GM19239 (cell line): ENCODE measurements at regions not wholly inside any gene's neighbourhood (a gene's known extent, or its start where the extent isn't known, plus 50 kb on each side); places are given as distances from the start of the nearest gene placed in this dataset.
"Not testable (repeated sequence)": the region's sequence is repeated elsewhere in the genome, so short reads cannot be mapped to it uniquely, and the experiment has no call there.

Experiments
- DNase-seq: peaks from one replicate; pipeline ENCODE4 v3.0.0; 2011; ENCODE audit warnings: low spot score; ENCODE audit not compliant: insufficient read length
- FAIRE-seq: peaks from 2 replicates; lab custom pipeline; 2011; peaks lifted over from hg19 to GRCh38; lab: Jason Lieb, UNC

DNA sequence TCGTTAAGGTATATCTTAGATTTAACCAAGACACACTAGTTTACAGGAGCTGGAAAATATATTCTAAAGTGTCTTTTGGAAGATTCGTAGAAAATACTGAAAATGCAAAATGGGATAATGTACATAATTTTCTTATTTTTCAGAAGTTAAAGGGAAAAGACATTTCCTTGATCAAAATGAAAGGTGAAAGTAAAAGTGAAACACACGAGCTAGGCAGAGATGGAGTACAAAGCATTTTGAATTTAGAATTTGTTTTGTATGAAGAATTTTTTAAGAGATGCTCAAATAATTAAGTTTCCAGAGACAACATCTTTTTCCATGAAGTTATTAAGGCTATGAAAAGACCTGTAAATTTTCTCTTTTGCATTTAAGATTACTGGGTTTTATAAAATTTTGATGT, 2192.6 kb upstream of the AGA start:
- DNase-seq (no peak), FAIRE-seq (no peak)

DNA sequence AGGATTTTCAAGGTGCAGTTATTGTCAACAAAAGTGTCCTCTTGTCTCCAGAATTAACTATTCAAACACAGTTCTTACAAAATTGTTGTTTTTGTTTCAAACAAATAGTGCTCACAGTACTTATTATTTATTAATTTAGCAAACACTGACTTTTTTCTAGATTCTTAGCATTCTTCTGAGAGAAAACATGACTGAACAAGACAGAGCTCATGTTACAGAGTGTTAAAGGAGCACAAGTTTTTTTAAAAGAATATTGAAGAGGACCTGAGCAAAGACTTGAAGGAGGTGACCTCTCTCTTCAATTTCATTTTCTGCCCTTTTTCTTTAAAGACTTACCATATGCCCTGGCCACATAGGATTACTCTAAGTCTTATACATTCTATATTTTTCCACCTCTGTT, 2220.3 kb upstream of the AGA start:
- DNase-seq (no peak), FAIRE-seq (no peak)

DNA sequence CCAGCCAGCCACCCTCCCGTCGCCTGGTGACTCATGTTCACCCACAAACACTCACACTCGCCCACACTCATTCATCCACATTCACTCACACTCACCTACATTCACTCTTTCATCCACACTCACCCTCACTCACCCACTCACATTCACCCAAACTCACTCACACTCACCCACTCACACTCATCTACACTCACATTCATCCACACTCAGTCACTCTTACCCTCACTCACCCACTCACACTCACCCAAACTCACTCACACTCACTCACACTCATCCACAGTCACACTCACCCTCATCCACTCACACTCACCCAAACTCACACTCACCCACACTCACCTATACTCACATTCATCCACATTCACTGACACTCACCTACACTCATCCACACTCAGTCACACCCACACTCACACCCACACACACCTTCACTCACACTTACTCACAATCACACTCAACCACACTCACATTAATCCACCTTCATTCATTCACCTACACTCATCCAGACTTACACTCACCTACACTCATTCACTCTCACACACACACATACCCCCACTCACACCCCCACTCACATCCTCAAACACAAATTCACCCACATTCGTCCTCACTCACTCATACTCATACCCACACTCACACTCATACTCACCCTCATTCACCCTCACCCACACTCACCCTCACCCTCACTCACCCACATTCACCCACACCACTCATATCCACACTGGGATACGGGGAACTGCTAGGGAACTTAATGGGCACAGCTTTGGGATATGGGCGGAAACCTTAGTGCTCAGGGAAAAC, 2221.6 kb upstream of the AGA start:
- FAIRE-seq: no peak
- no peak for DNase-seq

DNA sequence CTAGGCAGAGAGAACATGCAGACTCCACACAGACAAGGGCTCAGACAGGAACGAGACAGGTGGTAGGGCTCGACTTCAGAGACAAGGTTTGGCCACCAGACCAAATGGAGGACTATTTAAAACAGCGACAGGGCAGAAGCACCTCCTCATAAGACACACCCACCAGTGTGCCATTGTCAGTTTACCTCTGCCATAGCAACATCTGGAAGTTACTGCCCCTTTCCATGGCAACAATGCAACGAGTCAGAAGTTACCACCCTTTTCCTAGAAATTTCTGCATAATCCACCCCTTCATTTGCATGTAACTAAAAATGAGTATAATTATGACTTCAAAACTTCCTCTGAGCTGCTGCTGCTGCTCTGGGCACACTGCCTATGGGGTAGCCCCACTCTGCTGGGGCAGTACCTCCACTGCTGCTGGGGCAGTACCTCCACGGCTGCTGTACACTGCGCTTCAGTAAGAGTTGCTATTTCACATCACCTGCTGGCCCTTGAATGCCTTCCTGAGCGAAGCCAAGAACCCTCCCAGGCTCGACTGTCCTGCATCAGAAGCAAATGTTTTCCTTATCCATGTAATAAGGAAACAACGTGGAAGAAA, 2222.3 kb upstream of the AGA start:
- DNase-seq (no peak), FAIRE-seq (no peak)

DNA sequence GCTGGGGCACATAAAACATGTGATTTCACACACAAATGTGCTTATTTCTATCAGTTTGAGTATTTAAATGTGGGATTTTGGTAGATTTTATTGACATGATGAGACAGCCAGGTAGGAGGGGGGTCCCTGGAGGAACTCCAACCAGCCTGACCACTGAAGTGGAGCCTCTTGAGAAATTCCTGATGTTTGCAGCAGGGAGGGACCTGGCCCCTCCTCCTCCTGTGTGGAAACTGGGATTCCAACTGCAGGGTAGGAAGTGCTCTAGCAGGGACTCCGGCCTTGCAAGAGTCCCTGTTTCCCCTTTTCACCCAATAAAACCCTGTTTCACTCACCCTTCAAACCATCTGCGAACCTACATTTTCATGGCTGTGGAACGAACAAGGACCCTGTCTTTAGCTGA, 2224.0 kb upstream of the AGA start:
- FAIRE-seq: no peak

DNA sequence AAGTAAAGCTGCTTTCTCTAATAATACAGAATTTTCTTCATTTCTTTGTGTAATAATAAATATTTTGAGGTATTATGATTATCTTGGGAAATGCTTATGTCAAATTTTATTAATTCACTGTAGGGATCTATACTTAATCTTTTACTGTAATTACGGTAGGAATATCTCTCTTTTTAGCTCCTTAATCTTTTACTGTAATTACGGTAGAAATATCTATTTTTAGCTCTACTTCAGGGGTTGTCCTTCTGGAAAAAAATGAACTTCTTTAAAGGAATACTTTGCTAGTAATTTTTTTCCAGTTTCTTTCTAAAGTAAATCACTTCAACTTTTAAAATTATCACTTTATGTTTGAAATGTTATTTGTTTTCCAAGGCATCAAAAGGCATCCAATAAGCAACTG, 2229.4 kb upstream of the AGA start:
- DNase-seq: no peak
- FAIRE-seq: no peak

More for the DNA sequence above, 2224.0 kb upstream of the AGA start:
- no peak for DNase-seq

DNA sequence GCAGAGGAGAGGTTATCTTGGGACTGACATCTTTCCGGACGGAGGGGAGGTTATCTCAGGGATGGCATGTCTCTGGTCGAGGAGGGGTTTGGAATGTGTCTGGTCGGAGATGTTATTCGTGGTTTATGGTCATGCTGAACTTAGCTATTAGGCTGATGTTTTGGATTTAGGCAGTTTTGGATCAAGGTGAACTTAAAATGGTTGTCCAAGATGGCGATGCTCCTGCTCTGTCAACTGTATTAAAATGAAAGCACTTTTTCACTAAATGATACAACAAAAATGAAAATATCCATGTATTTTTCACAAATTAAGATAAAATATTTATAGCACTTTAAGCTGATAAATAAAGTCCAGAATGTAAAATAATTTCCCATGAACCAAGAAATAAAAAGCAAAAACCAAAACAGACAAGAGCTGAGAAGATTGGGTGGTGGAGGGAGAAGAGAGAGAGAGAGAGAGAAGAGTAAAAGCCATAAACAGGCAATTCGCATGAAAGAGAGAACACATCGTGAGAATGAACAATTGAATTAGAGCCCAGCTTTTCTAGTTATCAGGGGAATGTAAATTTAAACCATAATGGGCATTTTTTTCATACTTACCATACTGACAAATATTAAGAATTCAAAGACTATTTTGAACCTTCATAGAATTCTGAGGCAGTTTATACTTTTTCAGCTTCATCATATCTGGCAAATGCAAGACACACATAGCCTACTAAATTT, 2236.0 kb upstream of the AGA start:
- no peak for FAIRE-seq
- DNase-seq: no peak

DNA sequence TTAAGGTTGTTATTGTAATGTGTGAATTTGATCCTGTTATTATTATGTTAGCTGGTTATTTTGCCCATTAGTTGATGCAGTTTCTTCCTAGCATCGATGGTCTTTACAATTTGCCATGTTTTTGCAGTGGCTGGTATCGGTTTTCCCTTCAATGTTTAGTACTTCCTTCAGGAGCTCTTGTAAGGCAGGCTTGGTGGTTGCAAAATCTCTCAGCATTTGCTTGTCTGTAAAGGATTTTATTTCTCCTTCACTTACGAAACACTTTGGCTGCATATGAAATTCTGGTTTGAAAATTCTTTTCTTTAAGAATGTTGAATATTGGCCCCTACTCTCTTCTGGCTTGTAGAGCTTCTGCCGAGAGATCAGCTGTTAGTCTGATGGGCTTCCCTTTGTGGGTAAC, 2241.4 kb upstream of the AGA start:
- DNase-seq, FAIRE-seq: not testable (repeated sequence)

DNA sequence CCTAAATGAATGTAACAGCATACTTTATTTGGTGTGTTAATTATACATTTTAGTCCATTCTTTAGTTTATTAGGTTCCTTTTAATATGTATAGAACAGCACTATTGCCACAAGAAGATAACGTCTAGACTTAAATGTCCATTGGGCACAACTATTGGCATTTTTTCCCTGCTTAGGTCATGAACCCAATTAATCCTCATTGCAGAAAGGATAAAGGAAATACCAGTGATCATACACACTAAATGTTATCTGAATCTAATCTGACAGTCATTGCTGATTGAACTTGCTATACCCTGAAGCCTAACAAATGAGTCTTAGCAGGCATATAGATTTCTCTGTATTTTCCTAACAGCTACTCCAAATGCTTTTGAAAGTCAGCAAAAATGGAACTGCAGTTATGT, 2250.0 kb upstream of the AGA start:
- DNase-seq (no peak), FAIRE-seq (no peak)

DNA sequence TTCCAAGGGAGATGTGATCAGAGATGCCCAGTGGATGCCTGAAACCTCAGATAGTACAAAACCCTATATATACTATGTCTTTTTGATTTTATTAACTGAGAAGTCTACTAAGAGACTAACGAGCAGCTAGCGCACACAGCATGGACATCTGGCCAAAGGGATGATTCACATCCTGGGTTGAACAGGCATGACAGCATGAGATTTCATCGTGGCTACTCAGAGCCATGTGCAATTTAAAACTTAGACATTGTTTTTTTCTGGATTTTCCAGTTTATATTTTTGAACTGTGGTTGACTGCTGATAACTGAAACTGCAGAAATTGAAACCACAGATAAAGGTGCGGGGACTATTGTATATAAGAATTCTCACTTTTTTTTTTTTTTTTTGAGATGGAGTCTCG, 2252.9 kb upstream of the AGA start:
- DNase-seq: no peak

DNA sequence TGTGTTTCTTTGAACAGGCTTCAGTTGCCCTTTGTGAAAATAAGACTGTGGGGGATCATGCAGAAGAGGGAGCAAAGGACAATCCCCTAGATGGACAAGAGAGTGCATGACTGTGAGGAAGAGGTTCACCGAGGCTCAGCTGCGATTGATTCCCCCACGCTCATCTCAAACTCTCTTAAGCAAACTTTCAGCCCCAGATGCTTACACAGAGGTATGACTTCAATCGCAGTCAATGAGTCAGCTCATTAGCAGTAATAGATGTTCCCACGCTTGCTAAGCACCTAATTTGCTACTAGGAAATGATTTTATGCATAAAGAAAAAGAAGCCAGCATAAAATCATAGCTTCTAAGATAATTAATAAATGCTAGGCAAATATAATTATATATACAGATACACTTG, 2256.1 kb upstream of the AGA start:
- DNase-seq (no peak), FAIRE-seq (no peak)

More for the DNA sequence above, 2252.9 kb upstream of the AGA start:
- no peak for FAIRE-seq

DNA sequence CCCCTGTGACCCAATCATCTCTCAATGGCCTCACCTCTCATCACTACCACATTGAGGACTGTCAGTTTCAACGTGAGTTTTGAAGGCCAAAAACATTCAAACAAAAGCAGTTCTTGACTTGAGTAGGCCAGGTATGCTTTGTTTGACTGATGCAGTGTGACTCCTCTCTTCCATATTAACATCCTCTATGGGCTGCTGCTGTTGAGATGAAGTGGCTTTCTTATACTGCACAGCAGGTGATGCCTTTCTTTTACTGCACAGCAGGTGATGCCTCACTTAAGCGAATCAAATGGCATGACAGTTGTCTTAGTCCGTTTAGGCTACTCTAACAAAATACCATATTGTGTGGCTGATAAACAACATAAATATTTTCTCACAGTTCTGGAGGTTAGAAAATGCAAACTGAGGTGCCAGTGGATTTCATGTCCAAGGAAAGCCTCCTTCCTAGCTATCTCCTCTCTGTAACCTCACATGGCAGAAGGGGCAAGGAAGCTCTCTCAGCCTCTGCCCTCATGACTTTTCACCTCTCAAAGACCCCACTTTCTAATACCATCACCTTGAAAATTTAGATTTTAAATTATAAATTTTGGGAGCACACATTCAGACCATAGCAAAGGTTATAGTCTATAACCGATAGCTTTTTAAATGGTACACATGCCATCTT, 2267.9 kb upstream of the AGA start:
- DNase-seq: no peak
- no peak for FAIRE-seq

DNA sequence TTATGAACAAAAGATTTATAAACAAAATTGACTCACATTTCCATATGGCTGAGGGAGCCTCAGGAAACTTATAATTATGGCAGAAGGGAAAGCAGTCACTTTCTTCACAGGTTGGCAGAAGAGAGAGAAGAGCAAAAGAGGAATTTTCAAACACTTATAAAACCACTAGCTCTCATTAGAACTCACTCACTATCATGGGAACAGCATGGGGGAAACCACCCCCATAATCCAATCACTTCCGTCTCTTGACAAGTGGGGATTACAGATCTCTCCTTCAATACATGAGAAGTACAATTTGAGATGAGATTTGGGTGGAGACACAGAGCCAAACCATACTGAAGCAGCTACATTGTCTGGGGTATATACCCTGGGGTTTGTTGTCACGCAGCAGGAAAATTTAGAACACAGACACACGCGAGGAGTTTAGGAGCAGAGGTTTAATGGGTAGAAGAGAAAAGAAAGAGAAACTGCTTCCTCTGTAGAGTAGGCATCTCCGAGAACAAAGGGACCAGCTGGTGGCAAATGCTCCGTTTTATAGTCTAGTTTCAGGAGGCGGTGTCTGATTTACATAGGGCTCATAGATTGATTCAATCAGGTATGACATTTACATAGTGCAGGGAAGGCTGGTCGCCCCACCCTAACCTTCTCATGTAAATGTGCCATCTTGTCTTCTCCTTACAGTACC, 2277.7 kb upstream of the AGA start:
- FAIRE-seq: no peak
- DNase-seq: no peak

DNA sequence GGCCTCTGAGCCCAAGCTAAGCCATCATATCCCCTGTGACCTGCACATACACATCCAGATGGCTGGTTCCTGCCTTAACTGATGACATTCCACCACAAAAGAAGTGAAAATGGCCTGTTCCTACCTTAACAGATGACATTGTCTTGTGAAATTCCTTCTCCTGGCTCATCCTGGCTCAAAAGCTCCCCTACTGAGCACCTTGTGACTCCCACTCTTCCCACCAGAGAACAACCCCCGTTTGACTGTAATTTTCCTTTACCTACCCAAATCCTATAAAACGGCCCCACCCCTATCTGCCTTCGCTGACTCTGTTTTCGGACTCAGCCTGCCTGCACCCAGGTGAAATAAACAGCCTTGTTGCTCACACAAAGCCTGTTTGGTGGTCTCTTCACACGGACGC, 2284.3 kb upstream of the AGA start:
- not testable (repeated sequence) for DNase-seq, FAIRE-seq

DNA sequence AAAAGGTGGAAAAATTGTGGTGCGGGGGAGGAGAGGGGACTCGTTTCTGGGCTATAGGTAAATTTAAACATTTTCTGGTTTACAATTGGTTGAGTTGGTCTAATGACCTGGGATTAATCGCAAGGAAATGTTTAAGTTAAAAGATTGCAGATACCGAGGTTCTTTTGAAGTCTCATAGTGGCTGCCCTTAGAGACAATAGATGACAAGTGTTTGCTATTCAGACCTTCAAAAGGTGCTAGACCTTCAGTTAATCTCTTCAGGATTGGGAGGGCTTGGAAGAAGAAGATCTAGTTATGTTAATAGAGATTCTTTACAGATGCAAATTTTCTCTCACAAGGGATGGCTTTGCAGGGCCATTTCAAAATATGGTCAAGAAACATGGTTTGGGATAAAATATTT, 2286.1 kb upstream of the AGA start:
- FAIRE-seq: no peak
- DNase-seq: no peak

DNA sequence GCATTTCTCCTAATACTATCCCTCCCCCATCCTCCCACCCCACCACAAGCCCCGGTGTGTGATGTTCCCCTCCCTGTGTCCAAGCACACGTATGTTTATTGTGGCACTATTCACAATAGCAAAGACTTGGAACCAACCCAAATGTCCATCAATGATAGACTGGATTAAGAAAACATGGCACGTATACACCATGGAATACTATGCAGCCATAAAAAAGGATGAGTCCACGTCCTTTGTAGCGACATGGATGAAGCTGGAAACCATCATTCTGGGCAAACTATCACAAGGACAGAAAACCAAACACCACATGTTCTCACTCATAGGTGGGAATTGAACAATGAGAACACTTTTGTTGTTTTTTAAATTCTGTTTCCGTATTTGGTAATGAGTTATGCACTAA, 2294.6 kb upstream of the AGA start:
- not testable (repeated sequence) for DNase-seq, FAIRE-seq

DNA sequence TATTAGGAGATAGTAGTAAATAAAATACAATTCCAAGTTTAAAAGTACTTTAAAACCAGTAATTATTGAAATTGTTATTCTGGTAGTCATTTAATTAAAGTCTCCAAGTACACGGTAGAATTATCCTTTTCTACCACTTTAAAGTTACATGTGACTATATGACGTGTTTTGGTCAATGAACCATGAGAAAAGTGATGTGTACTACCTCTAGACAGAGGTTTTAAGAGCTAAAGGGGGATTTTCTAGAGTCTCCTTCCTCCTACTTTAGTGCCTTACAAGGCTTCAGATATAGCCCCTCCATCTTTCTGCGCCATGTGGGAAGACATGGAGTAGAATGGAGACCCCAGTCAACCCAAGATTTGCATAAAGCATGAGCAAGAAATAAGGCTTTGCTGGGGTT, 2296.6 kb upstream of the AGA start:
- DNase-seq: no peak
- no peak for FAIRE-seq

DNA sequence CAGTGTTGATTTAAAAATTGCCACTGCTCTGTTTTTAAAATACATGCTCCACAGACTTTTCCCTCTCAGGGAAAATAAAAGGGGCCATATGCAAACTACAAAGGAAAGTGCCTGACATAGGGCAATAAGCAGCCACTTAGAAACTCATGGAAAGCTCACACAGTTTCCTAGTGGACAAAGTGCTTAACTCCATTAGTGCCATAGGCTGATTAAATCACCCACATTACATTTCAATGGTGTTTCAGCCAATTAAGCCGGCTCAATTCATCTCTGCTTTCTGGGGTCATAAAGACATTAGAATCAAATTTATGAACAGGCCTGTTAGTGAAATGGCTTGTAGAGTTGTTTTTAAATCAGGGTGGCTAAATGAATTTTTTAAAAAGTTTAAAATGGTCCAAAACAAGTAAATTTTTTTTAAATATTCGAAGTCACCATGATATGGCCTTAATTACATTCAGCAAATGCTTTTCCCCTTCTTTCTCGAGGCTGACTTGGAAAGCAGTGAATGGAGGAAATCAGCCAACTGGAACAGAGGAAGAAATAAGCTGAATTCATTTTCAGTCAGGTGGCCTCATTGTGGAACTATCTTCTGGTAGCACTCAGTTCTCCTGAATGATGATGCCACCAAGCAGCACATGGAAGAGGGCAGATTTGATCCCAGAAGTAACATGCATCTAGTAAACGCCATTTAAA, 2305.1 kb upstream of the AGA start:
- FAIRE-seq (no peak), DNase-seq (no peak)

DNA sequence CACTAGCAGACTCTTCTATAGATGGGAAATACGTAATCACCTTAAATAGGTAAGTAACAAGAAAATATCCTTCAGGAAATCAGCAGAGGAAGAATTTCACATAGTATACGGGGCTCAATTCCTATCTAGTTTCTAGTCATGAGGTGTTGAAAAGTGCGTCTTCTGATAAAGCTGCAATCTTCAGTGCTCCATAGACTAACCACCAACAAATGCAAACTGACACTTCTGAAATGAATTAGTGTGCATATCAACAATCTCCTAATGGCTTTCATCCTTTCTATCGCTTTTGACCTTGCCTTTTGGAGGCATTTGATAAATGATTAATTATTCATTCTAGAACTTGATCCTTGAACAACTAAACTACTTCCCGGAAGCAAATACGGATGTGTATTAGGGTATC, 2306.6 kb upstream of the AGA start:
- DNase-seq (no peak), FAIRE-seq (no peak)

DNA sequence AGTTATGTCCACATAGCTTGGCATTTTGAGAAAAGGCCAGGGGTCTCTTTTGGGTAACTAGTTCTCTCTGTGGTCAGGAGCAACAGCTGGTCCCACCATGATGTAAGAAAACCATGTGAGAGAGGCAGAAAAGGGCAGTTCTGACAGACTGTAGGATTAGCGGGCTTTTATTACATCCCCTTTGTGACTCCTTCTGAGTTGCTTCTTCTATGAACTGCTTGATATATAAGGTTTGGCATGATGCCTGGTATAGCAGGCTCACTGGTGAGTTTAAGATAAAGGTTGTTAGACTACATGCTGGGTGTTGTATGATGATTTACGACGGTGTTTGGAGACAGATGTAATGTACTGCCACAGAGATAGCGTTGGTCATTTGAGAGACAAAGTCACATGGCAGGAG, 2308.1 kb upstream of the AGA start:
- FAIRE-seq (no peak), DNase-seq (no peak)
